WTC11 (cell line): ENCODE measurements at regions not wholly inside any gene's neighbourhood (a gene's known extent, or its start where the extent isn't known, plus 50 kb on each side); places are given as distances from the start of the nearest gene placed in this dataset.

Source experiments
- ATAC-seq: fragments of 200-7000 bp; cut with Tn5 transposase; 2 replicates; pipeline ENCODE4 v1.10.0; 2021; ENCODE audit warnings: mild to moderate bottlenecking, moderate library complexity
- CTCF ChIA-PET: fragments of 300-600 bp; sonication (Branson Sonifier 250); formaldehyde crosslinking; loops from one replicate; lab custom pipeline; 2021; ENCODE audit warnings: antibody characterized with exemption; lab: Charles Lee
- POLR2A ChIA-PET: fragments of 350-600 bp; sonication (Branson Sonifier 250); formaldehyde crosslinking; loops from one replicate; lab custom pipeline; 2021; ENCODE audit warnings: antibody characterized with exemption; lab: Charles Lee
- DNase-seq: peaks from one replicate; pipeline ENCODE4 v3.0.0; 2021; ENCODE audit warnings: low spot score
- H3K27ac Mint-ChIP-seq: 2 replicates; pipeline ENCODE4 v1.8.0; 2021; ENCODE audit warnings: mixed read lengths
- H3K27me3 Mint-ChIP-seq: 2 replicates; pipeline ENCODE4 v1.8.0; 2021; ENCODE audit warnings: low read depth, mild to moderate bottlenecking, moderate library complexity, mixed read lengths
- H3K36me3 Mint-ChIP-seq: 2 replicates; pipeline ENCODE4 v1.8.0; 2021; ENCODE audit warnings: mixed read lengths
- H3K4me1 Mint-ChIP-seq: 2 replicates; pipeline ENCODE4 v1.8.0; 2022; ENCODE audit warnings: mixed read lengths
- H3K4me3 Mint-ChIP-seq: 2 replicates; pipeline ENCODE4 v1.8.0; 2021; ENCODE audit warnings: mild to moderate bottlenecking, moderate library complexity, mixed read lengths
- H3K9me3 Mint-ChIP-seq: 2 replicates; pipeline ENCODE4 v1.8.0; 2021; ENCODE audit warnings: mixed read lengths
- CREB1 ChIP-seq: sonication (generic); formaldehyde crosslinking; IDR thresholded peaks from 2 replicates; pipeline ENCODE4 v1.8.0; 2023; ENCODE audit warnings: mild to moderate bottlenecking, missing genetic modification reagents
- CREM ChIP-seq: sonication (generic); formaldehyde crosslinking; IDR thresholded peaks from 2 replicates; pipeline ENCODE4 v1.8.1; 2022; ENCODE audit warnings: mild to moderate bottlenecking, missing genetic modification reagents, moderate library complexity
- ELF4 ChIP-seq: sonication (generic); formaldehyde crosslinking; IDR thresholded peaks from 2 replicates; pipeline ENCODE4 v1.8.1; 2022; ENCODE audit warnings: low read depth, mild to moderate bottlenecking, moderate library complexity, missing genetic modification reagents
- EMX1 ChIP-seq: fragments of 250-450 bp; sonication (Bioruptor Pico); IDR thresholded peaks from 2 replicates; pipeline ENCODE4 v1.8.0; 2021; ENCODE audit warnings: mild to moderate bottlenecking
- GTF2I ChIP-seq: fragments of 250-450 bp; sonication (Bioruptor Pico); conservative IDR thresholded peaks from 2 replicates; pipeline ENCODE4 v1.4.0; 2021; ENCODE audit warnings: mild to moderate bottlenecking
- SMAD3 ChIP-seq: sonication (generic); formaldehyde crosslinking; IDR thresholded peaks from 2 replicates; pipeline ENCODE4 v1.8.0; 2022; ENCODE audit warnings: missing genetic modification reagents, mild to moderate bottlenecking, borderline replicate concordance
- TEAD1 ChIP-seq: sonication (generic); formaldehyde crosslinking; IDR thresholded peaks from 2 replicates; pipeline ENCODE4 v1.8.0; 2022; ENCODE audit warnings: mild to moderate bottlenecking, missing genetic modification reagents
- ZNF671 ChIP-seq: fragments of 250-450 bp; sonication (Bioruptor Pico); IDR thresholded peaks from 2 replicates; pipeline ENCODE4 v1.8.0; 2021; ENCODE audit warnings: mild to moderate bottlenecking
- TF ChIP-seq, protein P1 (sequence below): sonication (generic); formaldehyde crosslinking; IDR thresholded peaks from 2 replicates; pipeline ENCODE4 v1.8.0; 2023; ENCODE audit warnings: missing genetic modification reagents
- TF ChIP-seq, protein P2 (sequence below): sonication (generic); formaldehyde crosslinking; conservative IDR thresholded peaks from 2 replicates; pipeline ENCODE4 v1.8.1; 2023; ENCODE audit warnings: mild to moderate bottlenecking, low read depth, missing genetic modification reagents, moderate library complexity
- TF ChIP-seq, protein P3 (sequence below): sonication (generic); formaldehyde crosslinking; IDR thresholded peaks from 2 replicates; pipeline ENCODE4 v1.8.0; 2022; ENCODE audit warnings: mild to moderate bottlenecking, missing genetic modification reagents
- TF ChIP-seq, protein P4 (sequence below): fragments of 250-450 bp; sonication (Bioruptor Pico); conservative IDR thresholded peaks from 2 replicates; pipeline ENCODE4 v1.9.0; 2021; ENCODE audit warnings: mild to moderate bottlenecking
- TF ChIP-seq, protein P5 (sequence below): sonication (generic); formaldehyde crosslinking; IDR thresholded peaks from 2 replicates; pipeline ENCODE4 v1.8.1; 2022; ENCODE audit warnings: mild to moderate bottlenecking, missing genetic modification reagents, moderate library complexity, borderline replicate concordance
- TF ChIP-seq, protein P6 (sequence below): sonication (generic); formaldehyde crosslinking; IDR thresholded peaks from 2 replicates; pipeline ENCODE4 v1.8.1; 2022; ENCODE audit warnings: low read depth, mild to moderate bottlenecking, moderate library complexity, missing genetic modification reagents, borderline replicate concordance
- TF ChIP-seq, protein P7 (sequence below): fragments of 250-450 bp; sonication (Bioruptor Pico); IDR thresholded peaks from 2 replicates; pipeline ENCODE4 v2.1.2; 2022; ENCODE audit warnings: mild to moderate bottlenecking, moderate library complexity
- TF ChIP-seq, protein P8 (sequence below): fragments of 250-450 bp; sonication (Bioruptor Pico); IDR thresholded peaks from 2 replicates; pipeline ENCODE4 v1.9.0; 2021; ENCODE audit warnings: mild to moderate bottlenecking, borderline replicate concordance
- TF ChIP-seq, protein P9 (sequence below): sonication (generic); formaldehyde crosslinking; IDR thresholded peaks from 2 replicates; pipeline ENCODE4 v1.8.1; 2023; ENCODE audit warnings: mild to moderate bottlenecking, missing genetic modification reagents

DNA sequence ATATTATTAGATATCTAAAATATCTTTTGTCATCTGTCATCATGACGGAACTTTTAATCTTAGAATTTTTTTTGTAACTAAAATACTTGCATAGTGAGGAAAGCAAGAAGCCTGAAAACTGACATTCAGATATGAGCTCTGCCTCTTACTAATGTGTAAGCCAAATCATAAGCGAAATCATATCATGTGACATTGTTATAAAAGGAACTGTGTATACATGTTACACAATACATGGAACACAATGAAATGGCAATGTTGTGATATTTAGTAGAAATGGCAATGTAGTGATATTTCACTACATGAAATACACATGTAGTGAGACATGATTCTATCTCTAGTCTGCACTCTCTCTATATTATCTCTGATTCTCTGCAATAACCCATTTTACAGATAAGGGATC, 1016.4 kb upstream of the PIK3C3 start:
- no peak overlapping the region for H3K27ac Mint-ChIP-seq
- no peaks in the 10 kb centered on the region for H3K27me3 Mint-ChIP-seq
- H3K4me3 Mint-ChIP-seq = no peak overlapping the region
- ChIA-PET POLR2A (no interaction called here), CTCF (no interaction called here)
- no peaks in the 10 kb centered on the region for H3K36me3 Mint-ChIP-seq
- ATAC-seq (no peak), DNase-seq (no peak)
- TF ChIP-seq ZNF671 (no peak), EMX1 (CRISPR knock-in tag) (no peak)
- TF ChIP-seq, protein P1, sequence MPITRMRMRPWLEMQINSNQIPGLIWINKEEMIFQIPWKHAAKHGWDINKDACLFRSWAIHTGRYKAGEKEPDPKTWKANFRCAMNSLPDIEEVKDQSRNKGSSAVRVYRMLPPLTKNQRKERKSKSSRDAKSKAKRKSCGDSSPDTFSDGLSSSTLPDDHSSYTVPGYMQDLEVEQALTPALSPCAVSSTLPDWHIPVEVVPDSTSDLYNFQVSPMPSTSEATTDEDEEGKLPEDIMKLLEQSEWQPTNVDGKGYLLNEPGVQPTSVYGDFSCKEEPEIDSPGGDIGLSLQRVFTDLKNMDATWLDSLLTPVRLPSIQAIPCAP = no peak
- TF ChIP-seq, protein P2, sequence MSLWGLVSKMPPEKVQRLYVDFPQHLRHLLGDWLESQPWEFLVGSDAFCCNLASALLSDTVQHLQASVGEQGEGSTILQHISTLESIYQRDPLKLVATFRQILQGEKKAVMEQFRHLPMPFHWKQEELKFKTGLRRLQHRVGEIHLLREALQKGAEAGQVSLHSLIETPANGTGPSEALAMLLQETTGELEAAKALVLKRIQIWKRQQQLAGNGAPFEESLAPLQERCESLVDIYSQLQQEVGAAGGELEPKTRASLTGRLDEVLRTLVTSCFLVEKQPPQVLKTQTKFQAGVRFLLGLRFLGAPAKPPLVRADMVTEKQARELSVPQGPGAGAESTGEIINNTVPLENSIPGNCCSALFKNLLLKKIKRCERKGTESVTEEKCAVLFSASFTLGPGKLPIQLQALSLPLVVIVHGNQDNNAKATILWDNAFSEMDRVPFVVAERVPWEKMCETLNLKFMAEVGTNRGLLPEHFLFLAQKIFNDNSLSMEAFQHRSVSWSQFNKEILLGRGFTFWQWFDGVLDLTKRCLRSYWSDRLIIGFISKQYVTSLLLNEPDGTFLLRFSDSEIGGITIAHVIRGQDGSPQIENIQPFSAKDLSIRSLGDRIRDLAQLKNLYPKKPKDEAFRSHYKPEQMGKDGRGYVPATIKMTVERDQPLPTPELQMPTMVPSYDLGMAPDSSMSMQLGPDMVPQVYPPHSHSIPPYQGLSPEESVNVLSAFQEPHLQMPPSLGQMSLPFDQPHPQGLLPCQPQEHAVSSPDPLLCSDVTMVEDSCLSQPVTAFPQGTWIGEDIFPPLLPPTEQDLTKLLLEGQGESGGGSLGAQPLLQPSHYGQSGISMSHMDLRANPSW (CRISPR knock-in tag) = no peak
- TF ChIP-seq, protein P3, sequence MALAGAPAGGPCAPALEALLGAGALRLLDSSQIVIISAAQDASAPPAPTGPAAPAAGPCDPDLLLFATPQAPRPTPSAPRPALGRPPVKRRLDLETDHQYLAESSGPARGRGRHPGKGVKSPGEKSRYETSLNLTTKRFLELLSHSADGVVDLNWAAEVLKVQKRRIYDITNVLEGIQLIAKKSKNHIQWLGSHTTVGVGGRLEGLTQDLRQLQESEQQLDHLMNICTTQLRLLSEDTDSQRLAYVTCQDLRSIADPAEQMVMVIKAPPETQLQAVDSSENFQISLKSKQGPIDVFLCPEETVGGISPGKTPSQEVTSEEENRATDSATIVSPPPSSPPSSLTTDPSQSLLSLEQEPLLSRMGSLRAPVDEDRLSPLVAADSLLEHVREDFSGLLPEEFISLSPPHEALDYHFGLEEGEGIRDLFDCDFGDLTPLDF (CRISPR knock-in tag) = no peak
- TF ChIP-seq, protein P4, sequence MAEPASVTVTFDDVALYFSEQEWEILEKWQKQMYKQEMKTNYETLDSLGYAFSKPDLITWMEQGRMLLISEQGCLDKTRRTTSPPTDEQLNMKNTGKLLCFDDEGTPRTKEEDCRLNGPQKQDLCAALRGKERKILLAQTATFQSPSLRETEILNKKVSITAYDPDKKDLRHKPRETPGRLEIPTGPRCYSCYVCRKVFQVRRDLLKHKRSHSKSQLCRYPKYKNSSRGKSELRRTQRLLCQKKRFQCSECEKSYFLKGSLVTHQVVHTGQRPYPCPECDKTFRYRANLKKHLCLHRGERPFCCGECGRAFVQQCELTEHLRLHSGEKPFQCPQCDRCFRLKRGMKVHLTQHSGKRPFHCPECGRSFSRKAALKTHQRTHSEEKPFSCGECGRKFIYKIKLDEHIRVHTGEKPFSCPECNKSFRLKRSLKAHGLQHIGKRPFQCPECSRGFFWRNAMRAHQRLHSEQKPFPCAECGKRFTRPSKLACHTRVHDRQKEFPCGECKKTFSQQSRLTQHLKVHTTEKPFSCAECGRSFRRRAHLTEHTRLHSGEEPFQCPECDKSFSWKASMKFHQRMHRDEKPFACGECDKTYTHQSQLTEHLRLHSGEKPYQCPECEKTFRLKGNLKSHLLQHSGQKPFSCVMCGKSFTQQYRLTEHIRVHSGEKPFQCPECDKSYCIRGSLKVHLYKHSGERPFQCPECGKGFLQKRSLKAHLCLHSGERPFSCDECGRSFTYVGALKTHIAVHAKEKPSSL = no peak
- H3K9me3 Mint-ChIP-seq = no peaks in the 10 kb centered on the region
- H3K4me1 Mint-ChIP-seq = peaks cover 5% of the 10 kb centered on the region

DNA sequence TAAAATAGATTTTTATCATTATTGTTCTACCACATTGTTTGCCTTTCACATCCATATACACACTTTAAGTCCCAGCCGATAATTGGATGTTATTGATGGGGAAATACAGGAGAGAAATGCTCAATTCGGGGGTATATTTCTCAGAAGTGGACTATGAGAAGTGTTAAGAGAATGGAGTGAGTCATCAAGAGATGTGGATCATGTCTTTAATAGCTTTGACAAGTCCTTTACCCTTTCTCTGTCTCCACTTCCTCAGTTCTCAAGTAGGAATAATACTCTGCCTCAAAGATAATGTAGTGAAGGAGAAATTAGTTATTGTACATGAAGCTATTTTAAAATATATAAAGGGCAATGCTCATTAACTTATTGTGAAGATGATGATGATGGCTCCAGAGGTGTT, 1017.6 kb upstream of the PIK3C3 start:
- Mint-ChIP-seq H3K4me3 (no peak overlapping the region), H3K36me3 (no peaks in the 10 kb centered on the region), H3K27ac (no peak overlapping the region), H3K27me3 (no peaks in the 10 kb centered on the region), H3K4me1 (peaks cover 5% of the 10 kb centered on the region), H3K9me3 (no peaks in the 10 kb centered on the region)
- no peak for DNase-seq
- ChIA-PET POLR2A (no interaction called here), CTCF (no interaction called here)
- ATAC-seq = no peak
- TF ChIP-seq, protein P5, sequence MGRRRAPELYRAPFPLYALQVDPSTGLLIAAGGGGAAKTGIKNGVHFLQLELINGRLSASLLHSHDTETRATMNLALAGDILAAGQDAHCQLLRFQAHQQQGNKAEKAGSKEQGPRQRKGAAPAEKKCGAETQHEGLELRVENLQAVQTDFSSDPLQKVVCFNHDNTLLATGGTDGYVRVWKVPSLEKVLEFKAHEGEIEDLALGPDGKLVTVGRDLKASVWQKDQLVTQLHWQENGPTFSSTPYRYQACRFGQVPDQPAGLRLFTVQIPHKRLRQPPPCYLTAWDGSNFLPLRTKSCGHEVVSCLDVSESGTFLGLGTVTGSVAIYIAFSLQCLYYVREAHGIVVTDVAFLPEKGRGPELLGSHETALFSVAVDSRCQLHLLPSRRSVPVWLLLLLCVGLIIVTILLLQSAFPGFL = no peak
- TF ChIP-seq CREB1 (no peak), GTF2I (CRISPR knock-in tag) (no peak), SMAD3 (CRISPR knock-in tag) (no peak), CREM (no peak), ELF4 (CRISPR knock-in tag) (no peak), TEAD1 (CRISPR knock-in tag) (no peak)
- TF ChIP-seq, protein P6, sequence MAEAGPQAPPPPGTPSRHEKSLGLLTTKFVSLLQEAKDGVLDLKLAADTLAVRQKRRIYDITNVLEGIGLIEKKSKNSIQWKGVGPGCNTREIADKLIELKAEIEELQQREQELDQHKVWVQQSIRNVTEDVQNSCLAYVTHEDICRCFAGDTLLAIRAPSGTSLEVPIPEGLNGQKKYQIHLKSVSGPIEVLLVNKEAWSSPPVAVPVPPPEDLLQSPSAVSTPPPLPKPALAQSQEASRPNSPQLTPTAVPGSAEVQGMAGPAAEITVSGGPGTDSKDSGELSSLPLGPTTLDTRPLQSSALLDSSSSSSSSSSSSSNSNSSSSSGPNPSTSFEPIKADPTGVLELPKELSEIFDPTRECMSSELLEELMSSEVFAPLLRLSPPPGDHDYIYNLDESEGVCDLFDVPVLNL (CRISPR knock-in tag) = no peak
- TF ChIP-seq, protein P7, sequence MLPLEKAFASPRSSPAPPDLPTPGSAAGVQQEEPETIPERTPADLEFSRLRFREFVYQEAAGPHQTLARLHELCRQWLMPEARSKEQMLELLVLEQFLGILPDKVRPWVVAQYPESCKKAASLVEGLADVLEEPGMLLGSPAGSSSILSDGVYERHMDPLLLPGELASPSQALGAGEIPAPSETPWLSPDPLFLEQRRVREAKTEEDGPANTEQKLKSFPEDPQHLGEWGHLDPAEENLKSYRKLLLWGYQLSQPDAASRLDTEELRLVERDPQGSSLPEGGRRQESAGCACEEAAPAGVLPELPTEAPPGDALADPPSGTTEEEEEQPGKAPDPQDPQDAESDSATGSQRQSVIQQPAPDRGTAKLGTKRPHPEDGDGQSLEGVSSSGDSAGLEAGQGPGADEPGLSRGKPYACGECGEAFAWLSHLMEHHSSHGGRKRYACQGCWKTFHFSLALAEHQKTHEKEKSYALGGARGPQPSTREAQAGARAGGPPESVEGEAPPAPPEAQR (CRISPR knock-in tag) = no peak
- TF ChIP-seq, protein P8, sequence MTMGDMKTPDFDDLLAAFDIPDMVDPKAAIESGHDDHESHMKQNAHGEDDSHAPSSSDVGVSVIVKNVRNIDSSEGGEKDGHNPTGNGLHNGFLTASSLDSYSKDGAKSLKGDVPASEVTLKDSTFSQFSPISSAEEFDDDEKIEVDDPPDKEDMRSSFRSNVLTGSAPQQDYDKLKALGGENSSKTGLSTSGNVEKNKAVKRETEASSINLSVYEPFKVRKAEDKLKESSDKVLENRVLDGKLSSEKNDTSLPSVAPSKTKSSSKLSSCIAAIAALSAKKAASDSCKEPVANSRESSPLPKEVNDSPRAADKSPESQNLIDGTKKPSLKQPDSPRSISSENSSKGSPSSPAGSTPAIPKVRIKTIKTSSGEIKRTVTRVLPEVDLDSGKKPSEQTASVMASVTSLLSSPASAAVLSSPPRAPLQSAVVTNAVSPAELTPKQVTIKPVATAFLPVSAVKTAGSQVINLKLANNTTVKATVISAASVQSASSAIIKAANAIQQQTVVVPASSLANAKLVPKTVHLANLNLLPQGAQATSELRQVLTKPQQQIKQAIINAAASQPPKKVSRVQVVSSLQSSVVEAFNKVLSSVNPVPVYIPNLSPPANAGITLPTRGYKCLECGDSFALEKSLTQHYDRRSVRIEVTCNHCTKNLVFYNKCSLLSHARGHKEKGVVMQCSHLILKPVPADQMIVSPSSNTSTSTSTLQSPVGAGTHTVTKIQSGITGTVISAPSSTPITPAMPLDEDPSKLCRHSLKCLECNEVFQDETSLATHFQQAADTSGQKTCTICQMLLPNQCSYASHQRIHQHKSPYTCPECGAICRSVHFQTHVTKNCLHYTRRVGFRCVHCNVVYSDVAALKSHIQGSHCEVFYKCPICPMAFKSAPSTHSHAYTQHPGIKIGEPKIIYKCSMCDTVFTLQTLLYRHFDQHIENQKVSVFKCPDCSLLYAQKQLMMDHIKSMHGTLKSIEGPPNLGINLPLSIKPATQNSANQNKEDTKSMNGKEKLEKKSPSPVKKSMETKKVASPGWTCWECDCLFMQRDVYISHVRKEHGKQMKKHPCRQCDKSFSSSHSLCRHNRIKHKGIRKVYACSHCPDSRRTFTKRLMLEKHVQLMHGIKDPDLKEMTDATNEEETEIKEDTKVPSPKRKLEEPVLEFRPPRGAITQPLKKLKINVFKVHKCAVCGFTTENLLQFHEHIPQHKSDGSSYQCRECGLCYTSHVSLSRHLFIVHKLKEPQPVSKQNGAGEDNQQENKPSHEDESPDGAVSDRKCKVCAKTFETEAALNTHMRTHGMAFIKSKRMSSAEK (CRISPR knock-in tag) = no peak
- TF ChIP-seq, protein P9, sequence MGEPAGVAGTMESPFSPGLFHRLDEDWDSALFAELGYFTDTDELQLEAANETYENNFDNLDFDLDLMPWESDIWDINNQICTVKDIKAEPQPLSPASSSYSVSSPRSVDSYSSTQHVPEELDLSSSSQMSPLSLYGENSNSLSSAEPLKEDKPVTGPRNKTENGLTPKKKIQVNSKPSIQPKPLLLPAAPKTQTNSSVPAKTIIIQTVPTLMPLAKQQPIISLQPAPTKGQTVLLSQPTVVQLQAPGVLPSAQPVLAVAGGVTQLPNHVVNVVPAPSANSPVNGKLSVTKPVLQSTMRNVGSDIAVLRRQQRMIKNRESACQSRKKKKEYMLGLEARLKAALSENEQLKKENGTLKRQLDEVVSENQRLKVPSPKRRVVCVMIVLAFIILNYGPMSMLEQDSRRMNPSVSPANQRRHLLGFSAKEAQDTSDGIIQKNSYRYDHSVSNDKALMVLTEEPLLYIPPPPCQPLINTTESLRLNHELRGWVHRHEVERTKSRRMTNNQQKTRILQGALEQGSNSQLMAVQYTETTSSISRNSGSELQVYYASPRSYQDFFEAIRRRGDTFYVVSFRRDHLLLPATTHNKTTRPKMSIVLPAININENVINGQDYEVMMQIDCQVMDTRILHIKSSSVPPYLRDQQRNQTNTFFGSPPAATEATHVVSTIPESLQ (CRISPR knock-in tag) = no peak
